GM21367 (cell line): ENCODE measurements at regions not wholly inside any gene's neighbourhood (a gene's known extent, or its start where the extent isn't known, plus 50 kb on each side); places are given as distances from the start of the nearest gene placed in this dataset.
"Not testable (repeated sequence)": the region's sequence is repeated elsewhere in the genome, so short reads cannot be mapped to it uniquely, and the experiment has no call there.

Experiments used
- ATAC-seq: cut with Tn5 transposase; IDR thresholded peaks from one replicate; pipeline ENCODE4 v1.9.1; 2021; ENCODE audit not compliant: unreplicated experiment

GRCh38 chr14:39558525-39558924 lies 126.3 kb upstream of the FBXO33 start:
- no peak for ATAC-seq

- ATAC-seq: no peak
Measured at GRCh38 chr14:39555749-39556148, 123.5 kb upstream of the FBXO33 start.

- no peak for ATAC-seq
Measured at GRCh38 chr14:39554576-39554975, 122.3 kb upstream of the FBXO33 start.

GRCh38 chr14:39548358-39548757 lies 116.1 kb upstream of the FBXO33 start:
- no peak for ATAC-seq

- no peak for ATAC-seq
Measured at GRCh38 chr14:39547845-39548244, 115.6 kb upstream of the FBXO33 start.

GRCh38 chr14:39505812-39506211 lies 73.6 kb upstream of the FBXO33 start:
- ATAC-seq: no peak

GRCh38 chr14:39500253-39500652 lies 68.0 kb upstream of the FBXO33 start:
- ATAC-seq: no peak

GRCh38 chr14:39499514-39499913 lies 67.3 kb upstream of the FBXO33 start:
- no peak for ATAC-seq

GRCh38 chr14:39497677-39498076 lies 65.4 kb upstream of the FBXO33 start:
- ATAC-seq: not testable (repeated sequence)

- no peak for ATAC-seq
Measured at GRCh38 chr14:39492267-39492666, 60.0 kb upstream of the FBXO33 start.

GRCh38 chr14:39491134-39491571 lies 58.9 kb upstream of the FBXO33 start:
- ATAC-seq: no peak

GRCh38 chr14:39488600-39488999 lies 56.4 kb upstream of the FBXO33 start:
- no peak for ATAC-seq

GRCh38 chr14:39483682-39484081 lies 51.4 kb upstream of the FBXO33 start:
- ATAC-seq: no peak
